GM12873 (cell line): ENCODE measurements at regions not wholly inside any gene's neighbourhood (a gene's known extent, or its start where the extent isn't known, plus 50 kb on each side); places are given as distances from the start of the nearest gene placed in this dataset.

ENCODE experiments used
- CTCF ChIP-seq: IDR thresholded peaks from 2 replicates; pipeline ENCODE4 v1.5.1; 2012; ENCODE audit warnings: low read depth, mild to moderate bottlenecking, moderate library complexity, low read length, control low read depth; ENCODE audit not compliant: insufficient read depth; ENCODE audit errors: missing control alignments

GRCh38 chr13:90402102-90402501, 945.4 kb upstream of the MIR17HG start:
- TF ChIP-seq CTCF = no peak

- TF ChIP-seq CTCF = no peak
These were observed 944.9 kb upstream of the MIR17HG start for GRCh38 chr13:90402613-90403012.

GRCh38 chr13:90403330-90404082, 944.0 kb upstream of the MIR17HG start:
- TF ChIP-seq CTCF = no peak

GRCh38 chr13:90405301-90405700, 942.2 kb upstream of the MIR17HG start:
- TF ChIP-seq CTCF = no peak

GRCh38 chr13:90412980-90413379, 934.5 kb upstream of the MIR17HG start:
- TF ChIP-seq CTCF = no peak

GRCh38 chr13:90413548-90413947, 933.9 kb upstream of the MIR17HG start:
- no peak for TF ChIP-seq CTCF

GRCh38 chr13:90414691-90415596, 932.5 kb upstream of the MIR17HG start:
- no peak for TF ChIP-seq CTCF
